DOHH2 (cell line): ENCODE measurements at regions not wholly inside any gene's neighbourhood (a gene's known extent, or its start where the extent isn't known, plus 50 kb on each side); places are given as distances from the start of the nearest gene placed in this dataset.

Source experiments
- H3F3A ChIP-seq: fragments of 200-600 bp; sonication (generic), shearing (Covaris generic); 2 replicates; pipeline ENCODE4 v1.6.0; 2016; ENCODE audit warnings: antibody characterized with exemption, mild to moderate bottlenecking; ENCODE audit not compliant: control insufficient read depth, insufficient read depth
- H3K27ac ChIP-seq: fragments of 200-600 bp; sonication (generic); 2 replicates; pipeline ENCODE4 v1.5.1; 2014; ENCODE audit warnings: low read depth, mild to moderate bottlenecking, low read length, moderate library complexity
- H3K27me3 ChIP-seq: fragments of 200-600 bp; sonication (generic); 2 replicates; pipeline ENCODE4 v1.6.1; 2014; ENCODE audit warnings: mild to moderate bottlenecking, low read length, mixed read lengths; ENCODE audit not compliant: control insufficient read depth
- H3K36me3 ChIP-seq: fragments of 200-600 bp; sonication (generic); 2 replicates; pipeline ENCODE4 v1.6.1; 2014; ENCODE audit warnings: mild to moderate bottlenecking, low read length, moderate library complexity, mixed read lengths; ENCODE audit not compliant: control insufficient read depth
- H3K4me1 ChIP-seq: fragments of 200-600 bp; sonication (generic); 2 replicates; pipeline ENCODE4 v1.6.1; 2014; ENCODE audit warnings: mild to moderate bottlenecking, low read length, mixed read lengths; ENCODE audit not compliant: control insufficient read depth
- H3K4me2 ChIP-seq: fragments of 200-600 bp; sonication (generic); 2 replicates; pipeline ENCODE4 v1.6.0; 2014; ENCODE audit warnings: mild to moderate bottlenecking, low read length, moderate library complexity
- H3K4me3 ChIP-seq: fragments of 200-600 bp; sonication (generic); 2 replicates; pipeline ENCODE4 v1.5.1; 2014; ENCODE audit warnings: mild to moderate bottlenecking, low read length, mixed read lengths
- H3K79me2 ChIP-seq: fragments of 200-600 bp; sonication (generic); 2 replicates; pipeline ENCODE4 v1.6.1; 2014; ENCODE audit warnings: mild to moderate bottlenecking, low read length, mixed read lengths; ENCODE audit not compliant: control insufficient read depth
- H3K9me2 ChIP-seq: fragments of 200-600 bp; sonication (generic); replicated peaks from 2 replicates; pipeline ENCODE4 v1.6.1; 2014; ENCODE audit warnings: mild to moderate bottlenecking, low read length, mixed read lengths; ENCODE audit not compliant: control insufficient read depth
- H3K9me3 ChIP-seq: fragments of 200-600 bp; sonication (generic); 2 replicates; pipeline ENCODE4 v1.6.1; 2014; ENCODE audit warnings: antibody characterized with exemption, low read length, mixed read lengths; ENCODE audit not compliant: control insufficient read depth, insufficient read depth
- H4K20me1 ChIP-seq: fragments of 200-600 bp; sonication (generic); 2 replicates; pipeline ENCODE4 v1.6.0; 2014; ENCODE audit warnings: low read depth, mild to moderate bottlenecking, antibody characterized with exemption, low read length, moderate library complexity; ENCODE audit not compliant: control insufficient read depth, insufficient read depth
- EZH2phosphoT487 ChIP-seq: fragments of 200-600 bp; sonication (generic); IDR thresholded peaks from 2 replicates; pipeline ENCODE4 v1.6.1; 2017; ENCODE audit warnings: borderline replicate concordance, mild to moderate bottlenecking, antibody characterized with exemption, low read length, moderate library complexity, mixed read lengths
- TF ChIP-seq, protein P1 (sequence below): fragments of 200-600 bp; sonication (generic); IDR thresholded peaks from one replicate; pipeline ENCODE4 v1.5.1; 2014; ENCODE audit warnings: antibody characterized with exemption, mild to moderate bottlenecking, low read depth, low read length; ENCODE audit not compliant: poor library complexity, severe bottlenecking

DNA sequence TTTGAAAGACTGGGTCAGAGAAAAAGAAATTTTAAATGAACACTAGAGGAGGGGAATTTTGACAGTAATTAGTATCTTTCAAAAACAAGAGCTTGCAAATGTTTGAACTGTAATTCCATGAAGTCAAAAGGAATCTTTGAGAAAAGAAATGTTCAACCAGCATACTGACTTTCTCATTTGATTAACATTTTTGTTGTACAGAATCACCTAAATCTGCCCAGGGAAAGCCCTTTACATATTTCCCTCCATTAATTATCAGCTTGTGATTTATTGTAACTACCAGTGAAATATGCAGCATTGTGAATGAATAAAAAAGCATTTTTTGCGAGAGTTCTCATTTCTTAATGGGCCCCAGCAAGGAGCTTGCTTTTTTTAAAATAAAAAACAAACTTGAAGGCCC lies 61.2 kb upstream of the CCDC91 start:
- no peaks in the 10 kb centered on the region for H3K79me2 ChIP-seq
- H3K4me3 ChIP-seq: no peak overlapping the region
- H4K20me1 ChIP-seq: no peaks in the 10 kb centered on the region
- H3F3A ChIP-seq: no peaks in the 10 kb centered on the region
- no peaks in the 10 kb centered on the region; the same call in 1 of the 2 replicates for H3K9me2 ChIP-seq
- no peak overlapping the region for H3K27ac ChIP-seq
- H3K9me3 ChIP-seq: no peaks in the 10 kb centered on the region
- no peak for TF ChIP-seq EZH2phosphoT487
- TF ChIP-seq, protein P1, sequence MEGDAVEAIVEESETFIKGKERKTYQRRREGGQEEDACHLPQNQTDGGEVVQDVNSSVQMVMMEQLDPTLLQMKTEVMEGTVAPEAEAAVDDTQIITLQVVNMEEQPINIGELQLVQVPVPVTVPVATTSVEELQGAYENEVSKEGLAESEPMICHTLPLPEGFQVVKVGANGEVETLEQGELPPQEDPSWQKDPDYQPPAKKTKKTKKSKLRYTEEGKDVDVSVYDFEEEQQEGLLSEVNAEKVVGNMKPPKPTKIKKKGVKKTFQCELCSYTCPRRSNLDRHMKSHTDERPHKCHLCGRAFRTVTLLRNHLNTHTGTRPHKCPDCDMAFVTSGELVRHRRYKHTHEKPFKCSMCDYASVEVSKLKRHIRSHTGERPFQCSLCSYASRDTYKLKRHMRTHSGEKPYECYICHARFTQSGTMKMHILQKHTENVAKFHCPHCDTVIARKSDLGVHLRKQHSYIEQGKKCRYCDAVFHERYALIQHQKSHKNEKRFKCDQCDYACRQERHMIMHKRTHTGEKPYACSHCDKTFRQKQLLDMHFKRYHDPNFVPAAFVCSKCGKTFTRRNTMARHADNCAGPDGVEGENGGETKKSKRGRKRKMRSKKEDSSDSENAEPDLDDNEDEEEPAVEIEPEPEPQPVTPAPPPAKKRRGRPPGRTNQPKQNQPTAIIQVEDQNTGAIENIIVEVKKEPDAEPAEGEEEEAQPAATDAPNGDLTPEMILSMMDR: no peak
- no peaks in the 10 kb centered on the region for H3K4me1 ChIP-seq
- H3K4me2 ChIP-seq: no peak overlapping the region
- H3K36me3 ChIP-seq: no peaks in the 10 kb centered on the region
- H3K27me3 ChIP-seq: no peaks in the 10 kb centered on the region

DNA sequence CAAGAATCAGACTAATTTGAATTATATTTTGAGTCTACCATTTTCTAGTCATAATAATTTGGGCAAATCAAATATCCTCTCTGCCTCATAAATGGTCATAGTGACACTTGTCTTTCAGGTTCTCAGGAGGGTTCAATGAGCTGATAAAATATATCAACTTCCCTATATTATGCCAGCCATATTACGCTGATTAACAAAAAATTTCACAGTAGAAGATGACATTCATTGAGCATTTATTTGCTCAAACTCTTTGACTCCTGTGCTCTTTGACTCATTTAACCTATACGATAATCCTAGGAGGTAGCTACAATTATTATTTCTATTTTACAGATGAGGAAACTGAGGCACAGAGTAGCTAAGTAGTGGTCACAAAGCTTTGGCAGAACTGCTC lies 60.0 kb upstream of the CCDC91 start:
- TF ChIP-seq EZH2phosphoT487: no peak
- TF ChIP-seq, protein P1: no peak
- H3K4me2 ChIP-seq: no peak overlapping the region
- H3K79me2 ChIP-seq: no peaks in the 10 kb centered on the region
- H3K27me3 ChIP-seq: no peaks in the 10 kb centered on the region
- H3K9me3 ChIP-seq: no peaks in the 10 kb centered on the region
- no peak overlapping the region for H3K4me3 ChIP-seq
- H3F3A ChIP-seq: no peaks in the 10 kb centered on the region
- no peaks in the 10 kb centered on the region for H4K20me1 ChIP-seq
- H3K36me3 ChIP-seq: no peaks in the 10 kb centered on the region
- H3K9me2 ChIP-seq: no peaks in the 10 kb centered on the region; the same call in 1 of the 2 replicates
- no peaks in the 10 kb centered on the region for H3K4me1 ChIP-seq
- H3K27ac ChIP-seq: no peak overlapping the region

- Histone ChIP-seq H3K36me3 (no peaks in the 10 kb centered on the region), H3K9me2 (no peaks in the 10 kb centered on the region; the same call in 1 of the 2 replicates), H3F3A (no peaks in the 10 kb centered on the region), H3K79me2 (no peaks in the 10 kb centered on the region), H3K27me3 (no peaks in the 10 kb centered on the region), H3K27ac (no peak overlapping the region), H3K4me3 (no peak overlapping the region), H4K20me1 (no peaks in the 10 kb centered on the region), H3K4me1 (no peaks in the 10 kb centered on the region), H3K4me2 (no peak overlapping the region), H3K9me3 (no peaks in the 10 kb centered on the region)
- no peak for TF ChIP-seq EZH2phosphoT487
- TF ChIP-seq, protein P1: no peak
Observed at GRCh38 chr12:28130625-28131598, 59.3 kb upstream of the CCDC91 start.
